CD4-positive, alpha-beta T cell treated with Interferon alpha-2 for 1 hour (primary cell): ENCODE measurements at regions not wholly inside any gene's neighbourhood (a gene's known extent, or its start where the extent isn't known, plus 50 kb on each side); places are given as distances from the start of the nearest gene placed in this dataset.
A peak's percentile ranks its signal among the peaks of the same experiment; 100 is the strongest.
"Not testable (repeated sequence)": the region's sequence is repeated elsewhere in the genome, so short reads cannot be mapped to it uniquely, and the experiment has no call there.

Experiments
- DNase-seq, 2 donors: peaks; one replicate each; pipeline ENCODE4 v3.0.0-alpha.2; 2020 to 2022

DNA sequence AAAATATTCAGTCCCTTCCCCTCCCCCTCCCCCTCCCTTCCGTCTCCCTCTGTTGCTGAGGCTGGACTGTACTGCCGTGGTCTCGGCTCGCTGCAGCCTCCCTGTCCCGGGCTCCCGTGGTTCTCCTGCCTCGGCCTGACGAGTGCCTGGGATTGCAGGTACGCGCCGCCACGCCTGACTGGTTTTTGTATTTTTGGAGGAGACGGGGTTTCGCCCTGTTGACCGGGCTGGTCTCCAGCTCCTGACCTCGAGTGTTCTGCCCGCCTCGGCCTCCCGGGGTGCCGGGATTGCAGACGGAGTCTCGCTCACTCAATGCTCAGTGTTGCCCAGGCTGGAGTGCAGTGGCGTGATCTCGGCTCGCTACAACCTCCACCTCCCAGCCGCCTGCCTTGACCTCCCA lies 135.5 kb upstream of the PROKR2 start:
- not testable (repeated sequence) for DNase-seq

DNA sequence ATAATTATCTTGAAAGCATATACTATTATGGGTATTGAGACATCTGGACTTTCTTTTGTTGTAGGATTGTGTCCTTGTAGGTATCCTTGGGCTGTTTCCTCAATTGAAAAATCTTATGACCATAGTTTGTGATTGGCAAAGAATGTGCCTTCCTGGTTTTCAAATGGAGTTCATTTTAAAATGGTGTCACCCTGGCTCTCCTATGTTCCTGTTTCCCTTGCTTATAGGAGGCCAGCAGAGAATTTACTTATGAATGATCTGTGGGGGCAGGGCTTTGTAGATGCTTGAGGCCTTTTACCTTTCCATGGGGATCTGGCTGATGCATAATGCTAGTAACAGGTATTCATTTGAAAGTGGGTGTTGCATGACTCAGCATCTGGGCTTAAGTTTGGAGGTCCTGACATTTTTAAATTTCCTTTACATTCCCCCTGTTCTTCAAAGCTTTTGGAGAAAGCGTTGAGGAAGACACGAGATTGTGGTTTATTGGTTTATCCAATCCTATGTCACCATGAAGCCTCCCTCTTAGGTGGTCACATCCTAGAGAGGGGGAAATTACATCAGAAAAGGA lies 135.0 kb upstream of the PROKR2 start:
- no peak for DNase-seq

DNA sequence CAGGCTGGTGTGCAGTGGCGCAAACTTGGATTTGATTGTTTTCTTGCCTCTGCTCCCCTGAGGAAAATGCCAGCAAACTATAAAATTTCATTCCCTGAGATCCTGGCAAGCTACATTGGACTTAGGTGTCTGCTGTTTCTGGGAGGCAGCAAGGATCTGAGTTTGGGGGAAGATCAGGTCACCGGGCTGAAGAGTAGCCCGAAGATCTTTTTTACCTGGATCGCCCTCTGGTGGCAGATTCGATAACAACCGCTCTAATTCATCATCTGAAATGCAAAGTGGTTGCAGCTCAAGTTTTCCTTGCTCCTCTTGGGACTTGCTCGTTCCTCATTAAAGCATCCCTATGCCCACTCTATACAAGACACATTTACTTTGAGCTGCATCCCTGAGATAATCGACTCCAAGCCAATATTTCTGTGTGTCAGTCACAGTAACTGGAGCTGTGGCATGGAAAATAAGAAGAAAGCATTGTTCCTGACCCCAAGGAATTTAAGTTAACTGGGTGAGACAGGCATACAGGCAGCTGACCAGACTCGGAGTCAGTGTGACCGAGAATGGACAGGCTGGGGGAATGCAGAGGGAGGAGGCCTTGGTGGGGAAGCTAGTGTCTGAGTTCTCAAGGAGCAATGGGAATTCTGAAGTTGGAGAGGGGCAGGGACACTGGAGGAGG lies 131.8 kb upstream of the PROKR2 start:
- DNase-seq = peak; percentile 19 to 39

DNA sequence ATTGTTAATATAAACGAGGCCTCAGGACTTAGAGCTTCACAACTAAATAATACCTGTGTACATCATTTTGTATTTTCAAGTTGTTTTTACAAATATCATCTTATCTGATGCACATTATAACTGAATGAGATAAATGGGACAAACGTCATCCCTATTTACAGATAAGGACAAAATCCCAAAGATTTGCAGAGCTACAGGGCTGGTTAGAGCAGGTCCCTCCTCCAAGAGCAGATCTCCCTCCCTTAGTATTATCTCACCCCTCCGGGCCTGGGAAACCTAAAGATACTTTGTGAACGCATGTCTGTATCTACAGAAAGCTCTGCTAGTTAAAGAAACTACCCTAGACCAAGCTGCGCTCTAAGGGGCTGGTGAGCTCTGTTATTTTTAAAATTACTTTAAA lies 130.4 kb upstream of the PROKR2 start:
- DNase-seq = no peak

DNA sequence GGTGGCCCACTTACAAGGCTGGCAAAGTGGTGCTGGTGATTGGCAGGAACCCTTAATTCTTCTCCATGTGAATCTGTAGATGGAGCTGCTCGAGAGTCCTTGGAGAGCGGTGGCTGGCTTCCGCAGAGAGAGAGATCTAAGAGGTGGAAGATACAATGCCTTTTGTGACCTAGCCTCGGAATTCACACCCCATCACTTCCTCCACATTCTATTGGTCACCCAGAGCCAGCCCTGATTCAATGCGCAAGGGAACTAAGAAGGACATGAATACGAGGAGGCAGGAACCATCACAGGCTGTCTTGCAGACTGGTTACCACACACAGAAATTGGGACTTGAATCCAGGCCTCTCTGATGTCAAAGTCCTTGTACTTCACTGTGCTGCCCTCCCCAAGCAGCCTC lies 128.9 kb upstream of the PROKR2 start:
- DNase-seq = no peak

DNA sequence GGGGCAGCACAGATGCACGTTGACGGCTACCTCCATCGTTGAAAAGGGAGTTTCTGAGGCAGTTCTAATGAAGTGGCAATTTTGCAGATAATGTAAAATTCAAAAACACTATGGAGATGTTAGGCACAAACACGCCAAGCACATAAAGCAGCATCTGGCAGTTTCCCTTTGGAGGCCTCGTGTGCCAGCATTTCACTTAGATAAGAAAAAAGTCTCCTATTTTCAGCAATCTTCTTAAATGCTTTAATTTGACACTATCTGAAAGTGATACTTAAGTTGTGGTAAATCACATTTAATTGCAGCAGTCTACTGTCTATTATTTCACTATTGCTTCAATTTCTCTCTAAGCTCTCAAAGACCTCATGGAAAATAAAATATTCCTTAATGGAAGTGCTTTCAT lies 125.3 kb upstream of the PROKR2 start:
- DNase-seq = no peak

DNA sequence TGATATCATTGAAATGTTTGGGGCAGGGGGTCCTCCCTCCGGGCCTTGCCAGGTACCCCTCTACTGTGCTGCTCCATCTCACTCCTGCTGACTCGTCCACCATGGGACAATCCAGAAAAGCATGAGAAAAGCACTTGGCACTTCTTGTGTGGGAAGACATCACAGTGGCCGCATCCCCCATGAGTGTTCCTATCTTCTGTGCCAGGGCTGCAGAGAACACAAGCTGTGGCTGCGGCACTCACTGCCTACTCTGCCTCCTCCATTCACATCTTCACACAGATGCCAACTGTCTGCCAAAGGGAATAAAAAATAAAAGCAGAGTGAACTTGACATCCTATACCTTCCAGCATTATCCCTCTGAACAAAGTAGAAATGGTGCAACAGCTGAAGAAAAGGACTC lies 117.4 kb upstream of the PROKR2 start:
- no peak for DNase-seq

DNA sequence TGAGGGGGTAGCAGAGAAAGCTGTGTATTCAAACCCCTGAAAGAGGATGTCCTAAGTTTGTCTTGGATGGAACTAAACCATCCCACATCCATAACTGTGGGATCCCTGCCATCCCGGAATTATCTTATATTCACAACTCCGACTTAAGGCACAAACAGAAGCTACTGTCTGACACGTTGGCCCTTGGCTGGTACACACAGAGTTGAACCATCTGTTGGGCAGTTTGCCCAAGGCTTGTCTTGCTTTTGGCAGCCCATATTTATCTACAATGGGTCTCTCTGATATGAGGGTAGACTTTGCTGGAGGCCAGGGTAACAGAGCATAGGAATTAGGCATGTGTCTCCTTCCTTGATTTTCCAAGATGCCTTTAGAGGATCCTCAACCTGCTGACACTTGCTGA lies 116.6 kb upstream of the PROKR2 start:
- DNase-seq = no peak

DNA sequence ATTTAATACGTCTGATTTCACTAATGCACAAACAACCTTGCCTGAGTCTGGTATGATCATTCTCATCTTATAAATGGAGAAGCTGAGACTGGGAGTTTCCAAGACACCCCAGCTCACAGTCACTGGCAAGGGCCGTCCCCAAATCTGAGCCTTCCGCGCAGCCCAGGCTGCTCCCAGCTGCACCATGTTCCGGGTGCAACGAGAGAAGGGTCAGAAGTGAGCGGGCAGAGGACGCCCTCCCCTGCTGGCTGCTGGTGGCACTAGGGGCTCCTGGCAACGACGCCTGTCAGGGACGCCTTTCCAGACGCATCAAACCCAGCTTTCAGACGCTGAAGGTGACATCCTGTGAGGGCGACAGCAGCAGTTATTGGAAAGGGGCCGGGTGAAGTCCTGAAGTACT lies 115.3 kb upstream of the PROKR2 start:
- no peak for DNase-seq

DNA sequence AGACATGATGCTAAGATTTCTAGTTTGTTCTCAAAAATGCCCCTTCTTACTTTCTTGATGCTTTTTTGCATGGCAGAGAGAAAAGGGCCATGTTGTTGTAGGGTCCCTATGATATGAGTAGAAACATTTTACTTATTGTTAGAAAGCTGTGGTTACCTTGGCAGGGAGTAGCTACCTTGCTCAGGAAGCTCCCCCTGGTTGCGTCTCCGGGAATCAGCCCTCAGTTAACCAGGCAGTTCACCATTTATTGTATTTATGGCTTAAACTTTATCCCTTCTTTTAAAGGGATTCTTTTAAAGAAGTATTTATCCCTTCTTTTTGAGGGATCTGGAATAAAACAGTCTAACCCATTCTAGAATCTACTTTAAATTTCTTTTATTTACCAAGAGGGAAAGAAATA lies 113.9 kb upstream of the PROKR2 start:
- DNase-seq = no peak

DNA sequence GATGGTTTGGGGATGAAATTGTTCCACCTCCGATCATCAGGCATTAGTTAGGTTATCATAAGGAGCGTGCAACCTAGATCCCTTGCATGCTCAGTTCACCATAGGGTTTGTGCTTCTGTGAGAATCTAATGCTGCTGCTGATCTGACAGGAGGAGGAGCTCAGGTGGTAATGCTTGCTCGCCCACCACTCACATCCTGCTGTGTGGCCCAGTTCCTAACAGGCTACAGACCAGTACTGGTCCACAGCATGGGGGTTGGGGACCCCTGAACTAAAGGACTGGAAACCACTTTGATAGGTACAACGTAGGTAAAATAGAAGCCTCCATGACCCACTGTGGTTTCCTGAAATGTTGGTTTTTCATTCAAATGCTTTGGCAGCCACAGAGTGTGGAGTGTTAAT lies 109.3 kb upstream of the PROKR2 start:
- no peak for DNase-seq

DNA sequence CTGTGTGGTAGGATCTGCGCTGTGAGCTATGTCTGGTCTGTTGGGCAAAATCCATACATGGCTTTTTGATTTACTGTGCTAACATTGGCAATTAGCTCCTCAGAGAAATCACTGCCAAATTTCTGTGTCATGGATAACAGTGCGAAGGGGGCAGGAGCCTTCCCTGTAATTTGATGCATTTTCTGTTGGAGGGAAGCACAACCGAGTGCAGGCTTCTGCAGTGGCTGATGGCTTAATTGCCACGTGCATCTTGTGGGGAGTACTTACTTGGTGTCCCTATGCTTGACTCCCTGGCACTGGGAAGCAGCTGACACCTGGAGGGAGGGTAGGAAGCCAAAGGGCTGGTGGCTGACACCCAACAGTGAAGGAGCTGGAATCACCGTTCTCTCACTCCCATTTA lies 99.3 kb upstream of the PROKR2 start:
- no peak for DNase-seq

DNA sequence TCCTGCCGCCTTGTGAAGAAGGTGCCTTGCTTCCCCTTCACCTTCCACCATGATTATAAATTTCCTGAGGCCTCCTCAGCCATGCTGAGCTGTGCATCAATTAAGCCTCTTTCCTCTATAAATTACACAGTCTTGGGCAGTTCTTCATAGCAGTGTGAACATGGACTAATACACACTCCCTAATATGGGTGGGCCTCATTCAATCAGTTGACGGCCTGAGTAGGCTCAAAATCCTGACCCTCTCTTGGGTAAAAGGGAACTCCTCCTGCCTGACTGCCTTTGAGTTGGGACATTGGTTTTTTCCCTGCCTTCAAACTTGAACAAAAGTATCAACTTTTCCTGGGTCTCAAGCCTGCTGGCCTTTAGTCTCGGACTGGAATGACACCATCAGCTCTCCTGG lies 96.6 kb upstream of the PROKR2 start:
- DNase-seq = no peak

DNA sequence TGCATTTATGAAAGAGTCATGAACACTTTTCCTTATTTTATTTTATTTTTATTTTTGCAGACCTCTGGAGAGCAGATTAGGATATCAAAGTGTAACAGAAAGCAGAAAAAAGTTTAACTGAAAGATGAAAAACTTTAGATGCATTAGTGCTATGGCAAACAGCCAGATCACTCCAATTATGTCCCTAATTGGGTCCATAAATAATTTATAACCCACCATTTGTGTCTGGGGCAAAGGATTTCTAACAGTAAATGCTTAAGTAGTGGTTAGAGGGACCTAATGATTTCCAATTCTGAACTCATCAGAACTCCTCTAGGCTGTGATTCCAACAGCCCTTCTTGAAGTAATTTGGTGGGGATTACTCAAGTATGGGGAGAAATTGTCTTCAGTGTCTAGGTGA lies 93.7 kb upstream of the PROKR2 start:
- DNase-seq = no peak

DNA sequence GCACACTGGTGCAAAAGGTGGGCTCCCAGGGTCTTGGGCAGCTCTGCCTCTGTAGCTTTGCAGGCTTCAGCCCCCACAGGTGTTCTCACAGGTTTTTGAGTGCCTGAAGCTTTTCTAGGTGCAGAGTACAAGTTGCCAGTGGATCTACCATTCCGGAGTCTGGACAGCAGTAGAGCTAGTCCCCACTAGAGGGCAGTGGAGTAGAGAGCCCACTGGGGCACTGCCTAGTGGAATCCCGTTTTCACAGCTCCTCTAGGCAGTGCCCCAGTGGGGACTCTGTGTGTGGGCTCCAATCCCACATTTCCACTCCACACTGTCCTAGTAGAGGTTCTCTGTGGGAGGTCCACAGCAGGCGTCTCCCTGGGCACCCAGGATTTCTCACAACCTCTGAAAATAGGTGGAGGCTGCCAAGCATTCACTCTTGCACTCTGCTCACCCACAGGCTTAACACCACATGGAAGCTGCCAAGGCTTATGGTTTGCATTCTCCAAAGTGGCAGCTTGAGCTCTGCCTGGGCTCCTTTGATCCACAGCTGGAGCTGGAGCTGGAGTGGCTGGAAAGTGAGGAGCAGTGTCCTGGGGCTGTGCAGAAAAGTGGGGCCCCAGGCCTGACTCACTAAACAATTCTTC lies 86.3 kb upstream of the PROKR2 start:
- DNase-seq = peak; percentile 3 to 8

DNA sequence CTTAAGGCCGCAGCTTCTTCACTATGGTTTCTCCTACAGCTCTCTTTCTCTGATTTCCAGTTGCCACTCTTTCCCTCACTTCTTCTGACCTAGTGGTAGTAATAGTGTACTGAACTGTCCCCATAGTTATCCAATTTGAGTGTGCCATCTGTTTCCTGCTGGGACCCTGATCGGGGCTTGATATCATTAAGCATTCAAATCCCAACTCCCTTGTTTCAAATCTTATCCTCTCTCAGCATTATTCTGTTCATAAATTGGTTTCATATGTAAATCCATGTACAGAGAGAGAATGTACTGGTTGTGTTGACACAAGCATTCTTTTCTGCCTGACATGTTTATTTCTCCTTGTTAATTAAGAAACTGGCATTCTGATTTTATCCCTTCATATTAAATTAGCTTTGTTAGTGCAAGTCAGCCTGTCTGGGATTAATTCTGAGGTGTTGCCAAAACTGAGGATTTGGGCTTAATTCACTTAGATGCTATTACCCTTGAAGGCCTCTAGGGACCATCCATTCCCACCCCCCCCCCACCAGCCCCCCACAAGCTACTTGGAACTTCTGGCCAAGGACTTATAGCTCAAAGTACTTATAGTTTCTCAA lies 84.6 kb upstream of the PROKR2 start:
- DNase-seq = no peak

DNA sequence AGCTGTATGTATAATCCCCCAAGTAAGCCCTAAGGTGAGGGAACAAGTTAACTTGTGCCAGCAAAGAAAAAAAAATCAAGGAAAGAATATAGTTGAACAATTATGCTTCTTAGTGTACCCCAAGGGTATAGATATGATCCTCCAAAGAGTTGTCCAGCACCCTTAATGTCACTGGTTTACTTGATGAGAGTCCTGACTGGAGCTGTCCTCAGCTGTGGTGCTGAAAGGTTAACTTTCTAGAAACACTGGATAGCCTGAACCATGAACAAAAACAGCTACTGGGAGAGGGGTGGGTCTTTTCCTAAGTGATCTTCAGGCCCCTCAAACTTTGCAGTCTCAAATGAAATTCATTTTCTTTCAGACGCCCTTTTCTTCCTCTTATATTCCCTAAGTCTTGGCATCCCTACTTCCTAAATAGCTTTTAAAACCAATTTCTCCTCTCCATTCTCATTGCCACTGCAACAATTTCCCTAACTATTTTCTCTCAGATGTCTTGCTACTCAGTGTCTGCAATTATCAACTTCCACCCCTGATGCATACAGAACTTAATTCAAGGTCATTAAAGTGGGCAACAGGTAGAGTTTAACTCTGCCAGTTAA lies 83.5 kb upstream of the PROKR2 start:
- no peak for DNase-seq

DNA sequence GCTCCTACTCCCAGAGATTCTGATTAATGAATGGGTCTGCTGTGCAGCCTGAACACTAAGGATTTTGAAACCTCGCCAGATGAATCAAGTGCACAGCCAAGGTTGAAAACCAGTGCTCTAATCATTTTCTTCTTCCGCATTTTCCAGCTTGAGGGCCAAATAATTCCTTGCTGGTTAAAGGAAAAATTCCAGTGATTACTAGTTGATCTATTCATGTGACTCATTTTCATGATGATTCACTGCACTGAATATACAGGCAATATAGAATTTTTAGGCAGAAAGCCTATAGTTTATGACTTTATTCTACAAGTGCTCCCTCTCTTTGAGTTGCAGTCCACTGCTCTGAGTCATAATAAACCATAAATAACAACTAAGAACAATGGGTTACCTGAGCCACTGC lies 80.6 kb upstream of the PROKR2 start:
- no peak for DNase-seq

DNA sequence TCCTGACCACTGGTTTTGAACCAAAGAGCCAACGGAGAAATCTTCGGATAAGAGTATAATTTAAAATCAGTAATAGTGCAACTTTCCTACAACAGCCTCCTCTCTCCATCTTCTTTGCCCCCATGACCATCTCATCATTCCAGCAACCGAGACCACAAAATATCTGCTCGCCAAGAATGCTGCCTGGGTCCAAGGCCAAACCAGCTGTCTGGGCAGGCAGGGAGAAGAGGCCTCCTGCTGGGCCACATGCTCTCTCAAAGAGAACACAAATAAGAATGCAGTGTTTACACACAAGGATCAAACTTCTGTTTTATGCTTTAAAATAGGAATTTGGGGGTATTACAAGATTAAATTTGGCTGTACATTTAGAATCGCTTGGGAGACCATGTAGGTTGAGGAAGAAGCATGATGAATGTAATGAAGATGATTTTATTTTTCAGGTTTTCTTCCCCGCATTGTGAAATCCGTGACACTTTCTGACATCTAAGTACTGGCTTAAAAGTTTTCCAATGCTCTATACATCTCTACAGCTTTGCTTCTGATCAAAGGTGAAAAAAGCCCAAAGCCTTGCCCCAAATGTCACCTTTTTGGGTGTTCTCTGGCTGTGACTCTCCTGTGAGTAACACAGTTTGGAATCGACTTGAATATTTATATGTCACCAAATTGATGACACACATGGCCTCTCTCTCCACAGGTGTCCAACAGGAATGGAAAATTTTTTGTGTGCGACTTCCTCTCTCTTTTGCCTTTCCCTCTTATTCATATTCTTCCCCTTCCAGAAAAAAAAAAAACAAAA lies 79.4 kb upstream of the PROKR2 start:
- no peak for DNase-seq

DNA sequence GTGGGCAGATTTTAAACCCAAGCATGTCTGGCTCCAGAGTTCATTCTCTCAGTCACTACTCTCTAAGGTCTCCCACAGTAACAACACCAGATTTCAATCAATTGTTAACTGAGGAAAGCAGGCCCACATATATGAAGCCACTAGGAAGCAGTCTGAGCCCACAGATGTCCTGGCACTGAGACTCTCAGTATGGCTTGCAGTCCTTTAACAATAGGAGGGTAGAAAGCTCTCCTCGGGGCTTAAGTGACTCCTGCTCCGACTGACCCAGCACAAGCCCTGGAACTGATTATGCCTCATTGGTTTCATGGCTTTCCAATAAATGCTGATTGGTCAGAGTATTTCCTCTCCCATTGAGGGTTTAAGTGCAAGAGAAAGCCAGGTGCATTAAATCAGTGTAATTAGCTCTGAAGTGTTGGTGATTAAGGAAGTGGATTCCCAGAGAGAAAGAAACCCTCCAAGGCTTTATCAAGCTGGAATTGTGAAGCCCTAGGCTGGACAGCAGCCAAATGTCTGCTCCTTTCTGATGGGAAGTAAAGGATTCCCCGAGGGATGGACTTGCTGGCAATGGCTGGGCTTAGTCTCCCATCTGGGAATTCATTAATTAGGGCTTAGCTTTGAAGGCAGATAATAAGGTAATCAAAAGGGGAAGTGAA lies 76.6 kb upstream of the PROKR2 start:
- no peak for DNase-seq

DNA sequence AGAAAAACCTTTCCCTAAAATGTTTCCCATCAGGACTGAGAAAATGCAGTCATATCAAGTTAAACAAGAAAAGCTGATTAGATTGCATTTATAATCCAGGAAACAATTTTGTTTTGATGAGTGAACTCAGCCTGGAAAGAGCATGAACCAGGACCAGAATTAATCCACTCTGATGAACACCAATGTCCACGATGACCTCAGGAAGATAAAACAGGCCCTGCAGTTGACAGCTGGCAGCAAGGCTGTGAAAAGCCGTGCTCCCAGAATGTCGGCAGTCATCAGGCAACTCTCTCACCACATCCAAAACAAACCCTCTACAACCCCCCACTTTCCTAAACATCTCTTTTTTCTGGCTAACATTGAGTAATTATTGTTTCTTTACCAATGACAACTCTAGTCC lies 74.0 kb upstream of the PROKR2 start:
- DNase-seq = no peak

DNA sequence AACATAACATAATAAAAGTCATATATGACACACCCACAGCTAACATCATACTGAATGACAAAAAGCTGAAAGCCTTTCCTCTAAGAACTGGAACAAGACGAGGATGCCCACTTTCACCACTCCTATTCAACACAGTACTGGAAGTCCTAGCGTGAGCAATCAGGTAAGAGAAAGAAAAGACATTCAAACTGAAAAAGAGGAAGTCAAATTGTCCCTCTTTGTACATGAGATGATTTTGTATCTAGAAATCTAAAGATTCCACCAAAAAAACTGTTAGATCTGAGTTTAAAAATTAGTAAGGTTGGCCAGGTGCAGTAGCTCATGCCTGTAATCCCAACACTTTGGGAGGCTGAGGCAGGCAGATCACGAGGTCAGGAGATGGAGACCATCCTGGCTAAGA lies 70.1 kb upstream of the PROKR2 start:
- not testable (repeated sequence) for DNase-seq

DNA sequence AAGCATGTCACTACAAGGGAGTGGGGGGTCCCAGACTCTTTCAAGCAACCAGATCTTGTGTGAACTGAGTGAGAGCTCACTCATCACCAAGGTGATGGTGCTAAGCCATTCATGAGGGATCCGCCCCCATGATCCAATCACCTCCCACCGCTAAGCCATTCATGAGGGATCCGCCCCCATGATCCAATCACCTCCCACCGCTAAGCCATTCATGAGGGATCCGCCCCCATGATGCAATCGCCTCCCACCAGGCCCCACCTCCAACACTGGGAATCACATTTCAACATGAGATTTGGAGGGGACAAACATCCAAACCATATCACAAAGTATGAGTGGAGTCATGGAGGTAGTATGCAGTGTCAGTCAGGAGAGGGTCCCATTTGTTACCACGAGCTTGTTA lies 64.8 kb upstream of the PROKR2 start:
- DNase-seq = not testable (repeated sequence)
